Anterior cingulate cortex (tissue), 58 donors: ENCODE measurements at regions not wholly inside any gene's neighbourhood (a gene's known extent, or its start where the extent isn't known, plus 50 kb on each side); places are given as distances from the start of the nearest gene placed in this dataset.

Experiments used
- DNase-seq, 58 donors: peaks; one replicate each; lab custom pipeline; 2025; lab: John Stamatoyannopoulos, UW

DNA sequence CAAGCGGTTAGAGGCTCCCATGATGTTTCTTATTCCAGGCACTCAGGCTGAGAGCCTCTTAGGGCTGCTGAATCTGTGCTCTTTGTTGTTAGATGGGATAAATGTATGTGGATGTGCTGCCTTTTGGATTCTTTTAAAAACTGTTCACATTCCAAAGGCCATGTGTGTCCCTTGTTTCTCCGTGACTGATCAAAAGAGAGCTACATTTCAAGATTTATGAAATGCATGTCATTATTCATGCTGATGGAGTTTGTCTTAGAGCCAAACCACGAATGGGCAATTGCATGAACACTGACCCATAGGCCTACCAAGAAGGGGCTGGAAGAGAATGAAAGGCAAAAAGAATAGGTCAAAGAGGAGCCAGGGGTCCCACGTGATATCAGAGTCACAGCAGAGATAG lies 104.9 kb upstream of the TSHZ2 start:
- DNase-seq, result no peak

DNA sequence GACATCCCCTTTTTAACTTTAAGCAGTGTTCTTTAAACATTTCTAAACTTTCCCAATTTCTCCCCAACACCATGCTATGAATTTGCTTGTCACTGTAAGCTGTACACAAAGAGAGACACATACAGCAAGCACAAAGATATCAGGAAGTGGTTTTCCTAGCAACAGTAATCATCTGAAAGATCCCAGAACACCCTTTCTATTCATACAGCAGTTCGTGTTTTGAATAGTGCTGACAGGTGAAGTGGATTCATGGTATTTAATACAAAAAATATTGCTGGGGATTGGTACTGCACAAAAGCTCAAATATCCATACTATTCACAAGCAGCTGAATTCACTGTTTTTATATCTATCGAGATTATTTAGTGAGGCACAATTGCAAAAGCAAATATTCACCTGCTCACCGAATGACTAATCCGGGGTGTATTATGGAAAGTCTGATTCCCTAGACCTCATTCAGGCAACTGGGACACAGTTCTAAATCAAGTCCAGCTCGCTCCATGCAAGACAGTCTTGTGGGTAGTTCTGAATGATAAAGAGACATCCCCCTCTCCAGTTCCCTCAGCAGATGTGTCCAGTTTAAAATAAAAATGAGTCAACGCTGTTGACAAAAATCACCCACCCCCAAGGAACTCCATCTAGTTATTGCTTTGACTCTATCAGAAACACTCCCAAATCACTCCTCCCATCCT lies 107.1 kb upstream of the TSHZ2 start:
- DNase-seq, result no peak

DNA sequence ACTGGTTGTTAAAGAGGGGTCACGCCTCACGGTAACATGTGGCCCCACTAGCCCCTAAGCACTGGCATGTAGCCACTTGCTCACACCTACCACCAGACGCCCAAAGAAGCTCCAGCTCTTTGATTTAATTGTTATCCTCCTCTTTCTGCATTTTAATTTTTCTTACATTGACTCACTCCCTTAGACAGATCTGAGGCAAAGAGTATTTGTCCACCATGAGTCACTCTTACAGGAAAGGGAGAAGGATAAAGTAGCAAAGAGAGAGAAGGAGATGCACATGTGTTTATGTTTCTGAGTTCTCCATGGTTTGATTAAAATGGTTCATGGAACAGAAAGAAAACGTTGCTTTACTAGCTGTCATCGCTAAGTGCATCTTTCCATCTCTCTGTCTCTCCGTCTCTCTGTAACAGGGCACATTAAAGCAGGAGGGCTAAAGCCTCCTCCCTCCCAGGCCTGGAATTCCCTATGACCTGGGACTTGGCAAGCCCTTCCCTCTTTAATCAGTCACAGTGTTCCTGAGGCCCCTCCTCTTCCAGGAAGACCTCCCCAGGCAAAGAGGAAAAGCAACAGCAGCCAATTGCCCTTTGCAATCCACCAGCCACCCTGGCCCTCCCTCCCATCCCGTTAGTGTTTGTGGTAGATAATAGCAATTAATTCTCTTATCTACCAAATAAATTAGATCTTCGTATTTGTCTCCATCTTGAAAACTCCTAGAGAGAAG lies 112.8 kb upstream of the TSHZ2 start:
- no peak for DNase-seq

DNA sequence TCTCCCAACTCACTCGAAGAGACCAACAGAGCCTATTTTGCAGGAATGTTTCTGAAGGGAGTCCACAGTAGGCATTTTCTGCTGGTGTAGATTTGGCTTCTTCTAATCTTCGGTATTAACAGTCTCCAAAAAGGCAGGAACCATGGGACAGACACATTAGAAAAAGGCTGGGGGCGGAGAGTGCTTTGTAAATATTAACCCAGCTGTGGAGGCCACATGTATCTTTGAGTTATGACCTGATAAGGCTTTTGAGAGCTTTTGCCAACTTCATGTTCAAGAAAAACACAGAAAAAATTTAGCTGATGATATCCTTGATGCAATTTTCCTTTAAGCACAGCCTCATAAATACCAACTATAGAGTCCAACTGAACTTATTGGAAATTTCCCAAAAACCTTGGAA lies 119.4 kb upstream of the TSHZ2 start:
- no peak for DNase-seq

DNA sequence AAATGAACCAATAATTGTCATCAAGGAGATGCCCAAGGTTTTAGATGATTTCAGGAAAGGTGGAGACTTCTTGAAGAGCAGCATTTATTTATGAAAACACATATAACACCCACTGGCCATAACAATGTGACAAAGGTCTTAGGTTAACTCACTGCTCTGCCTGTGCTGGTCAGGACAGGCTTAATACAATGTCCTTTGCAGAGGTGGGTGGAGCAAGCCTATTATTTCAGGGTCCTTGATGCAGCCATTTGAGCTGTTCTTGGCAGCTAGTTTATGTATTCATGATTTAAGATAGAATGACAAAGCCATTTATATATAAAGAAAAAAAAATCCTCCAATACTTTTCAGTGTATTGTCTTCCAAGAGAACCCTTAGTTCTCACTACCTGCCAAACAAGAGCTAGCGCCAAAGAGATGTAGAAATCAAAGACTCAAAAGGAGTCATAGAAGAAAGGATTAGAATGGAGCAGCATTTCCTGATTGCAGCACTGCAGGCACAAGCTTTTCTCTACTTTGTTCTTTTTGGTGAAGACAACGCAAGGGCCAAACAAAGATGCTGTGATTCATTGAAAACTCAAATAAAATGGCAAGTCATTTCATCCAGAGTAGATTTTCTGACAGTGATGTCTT lies 124.3 kb upstream of the TSHZ2 start:
- DNase-seq, result no peak

DNA sequence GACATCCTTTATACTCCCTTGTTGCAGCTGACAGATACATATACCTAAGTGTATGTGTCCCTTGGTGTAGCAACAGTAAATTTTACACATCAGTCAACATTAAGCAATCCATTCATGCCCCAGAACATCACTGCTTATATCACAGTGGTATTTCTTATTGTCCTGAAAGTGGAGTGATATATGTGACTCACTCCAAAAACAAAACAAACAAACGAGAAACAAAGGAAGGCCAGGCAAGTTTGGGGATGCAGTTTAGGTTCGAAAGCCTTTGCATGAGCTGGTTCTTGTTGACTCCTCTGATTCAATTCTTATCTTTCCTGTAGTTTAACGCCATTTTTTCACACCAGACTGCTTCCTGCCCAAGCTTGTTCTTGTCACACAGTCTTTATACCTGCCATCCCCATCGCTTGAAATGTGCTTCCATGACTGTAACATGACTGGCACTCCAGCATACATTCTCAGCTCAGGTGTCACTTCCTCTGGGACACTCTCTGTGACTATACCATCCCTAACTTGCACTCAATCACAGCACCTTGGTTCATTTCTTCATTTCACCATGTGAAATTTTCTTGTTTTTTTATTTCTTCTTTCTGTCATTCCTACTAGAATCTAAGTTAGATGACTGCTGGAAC lies 125.0 kb upstream of the TSHZ2 start:
- no peak for DNase-seq

DNA sequence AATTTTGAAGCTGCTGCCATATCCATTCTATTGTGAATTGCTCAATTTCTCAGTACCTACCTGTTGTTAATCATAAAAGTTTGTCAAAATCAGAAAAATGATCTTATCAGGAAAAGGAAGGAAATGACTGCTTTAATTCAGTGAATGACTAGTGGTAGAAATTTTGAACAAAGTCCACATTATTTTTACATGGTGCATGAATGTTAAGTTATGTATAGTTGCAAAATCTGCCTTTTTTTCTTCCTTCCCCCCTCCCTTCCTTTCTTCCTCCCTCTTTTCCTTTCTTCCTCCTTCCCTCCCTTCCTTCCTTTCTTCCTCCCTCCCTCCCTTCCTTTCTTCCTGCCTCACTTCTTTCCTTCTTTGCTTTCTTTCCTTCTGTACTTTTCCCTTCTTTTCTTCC lies 127.1 kb upstream of the TSHZ2 start:
- no peak for DNase-seq

DNA sequence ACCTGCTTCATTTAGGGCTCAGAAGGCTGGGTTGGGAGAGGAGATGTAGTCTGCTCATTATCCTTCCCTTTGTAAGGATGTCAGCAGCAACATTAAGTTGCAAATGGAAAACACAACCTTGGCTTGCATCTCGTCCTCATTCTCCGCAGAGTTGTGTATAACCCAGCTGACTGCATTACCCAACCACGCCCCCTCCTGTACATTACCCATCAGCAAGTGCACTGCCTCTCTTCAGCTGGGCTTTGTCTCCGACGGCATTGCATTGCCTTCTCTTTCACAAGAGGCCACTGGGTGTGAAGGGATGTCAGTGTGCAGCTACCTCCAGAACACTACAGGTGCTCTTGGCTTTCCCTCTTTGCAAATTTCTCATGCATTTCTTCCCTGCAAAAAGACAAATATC lies 128.7 kb upstream of the TSHZ2 start:
- no peak for DNase-seq

DNA sequence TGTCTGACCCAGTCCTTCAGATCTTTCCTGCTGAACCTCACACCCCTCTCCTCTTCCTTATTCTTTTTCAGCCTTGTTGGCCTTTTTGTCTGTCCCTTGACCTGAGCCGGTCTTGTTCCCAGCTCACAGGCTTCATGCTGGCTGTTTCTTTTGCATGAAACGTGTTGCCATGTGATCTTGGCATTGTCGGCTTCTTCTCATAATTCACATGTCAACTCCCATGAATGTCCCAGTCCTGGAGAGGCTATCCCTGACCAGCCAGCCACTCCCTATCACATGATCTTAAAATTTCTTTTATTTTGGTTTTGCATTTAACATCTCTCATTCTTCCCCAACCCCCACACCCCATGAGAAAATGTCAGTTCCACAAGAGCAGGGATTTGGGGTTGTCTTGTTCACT lies 131.2 kb upstream of the TSHZ2 start:
- DNase-seq, result no peak

DNA sequence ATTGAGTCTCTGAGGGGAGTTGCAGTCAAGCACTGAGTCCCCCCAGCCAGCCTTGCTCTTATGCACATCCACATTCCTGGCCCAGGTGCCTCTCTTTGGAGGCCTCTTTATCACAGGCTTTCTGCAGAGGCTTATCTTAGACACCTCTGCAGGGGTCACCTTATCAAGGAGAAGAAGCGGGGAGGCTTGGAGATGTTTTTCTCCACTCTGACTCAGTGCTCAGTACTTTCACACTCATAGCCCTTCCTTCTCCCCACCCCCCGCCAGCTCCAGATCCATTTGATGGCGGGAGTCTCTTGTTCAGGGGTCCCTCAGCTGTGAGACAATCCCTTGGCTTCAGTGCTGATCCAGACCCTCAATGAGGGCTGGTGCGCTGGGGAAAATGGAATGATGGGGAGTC lies 132.1 kb upstream of the TSHZ2 start:
- no peak for DNase-seq

DNA sequence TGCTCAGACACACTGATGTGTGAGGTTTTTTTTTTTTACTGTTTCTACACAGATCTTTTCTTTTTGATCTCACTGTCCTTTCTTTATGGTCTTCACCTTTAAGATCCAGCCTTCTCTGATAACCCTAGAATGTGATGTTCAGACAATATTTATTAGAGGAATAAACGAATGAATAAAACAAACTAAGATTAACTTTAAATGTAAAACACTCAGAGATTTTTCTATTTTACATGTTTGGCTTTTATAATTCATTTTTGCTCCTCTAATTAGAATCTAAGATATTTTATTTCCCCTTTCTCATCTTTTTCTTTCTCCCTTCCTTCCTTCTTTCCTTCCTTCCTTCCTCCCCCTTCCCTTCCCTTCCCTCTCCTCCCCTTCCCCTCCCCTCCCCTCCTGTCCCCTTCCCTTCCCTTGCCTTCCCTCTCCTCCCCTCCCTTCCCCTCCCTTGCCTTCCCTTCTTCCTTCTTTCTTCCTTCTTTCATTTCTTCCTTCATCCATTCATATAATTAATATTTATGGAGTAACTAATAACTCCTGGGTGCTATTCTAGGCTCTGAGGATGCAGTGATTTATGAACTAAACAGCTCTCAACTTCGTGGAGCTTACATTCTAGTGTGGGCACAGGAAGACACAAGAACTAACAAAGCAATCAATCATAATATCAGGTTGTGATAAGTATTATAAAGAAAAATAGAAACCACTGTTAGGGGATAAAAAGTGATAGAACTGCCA lies 133.5 kb upstream of the TSHZ2 start:
- no peak for DNase-seq

DNA sequence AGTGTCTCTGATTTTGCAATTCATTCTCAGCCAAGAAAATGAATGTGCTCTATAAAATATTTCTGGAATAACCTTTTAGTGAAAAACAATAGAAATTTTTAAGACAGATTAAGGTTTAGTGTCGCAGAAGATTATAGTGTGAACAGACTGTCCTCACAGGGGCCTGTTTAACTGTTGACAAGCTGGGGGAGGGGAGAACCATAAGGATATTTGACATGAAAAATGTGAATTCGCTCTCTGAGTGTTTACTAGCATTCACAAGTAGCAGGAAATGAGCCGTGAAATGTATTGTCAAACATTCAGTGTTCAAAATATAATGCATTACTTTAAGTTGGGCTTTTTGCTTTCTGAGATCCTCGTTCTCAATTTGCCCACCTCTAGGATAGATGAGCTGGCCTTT lies 134.8 kb upstream of the TSHZ2 start:
- DNase-seq, result no peak

DNA sequence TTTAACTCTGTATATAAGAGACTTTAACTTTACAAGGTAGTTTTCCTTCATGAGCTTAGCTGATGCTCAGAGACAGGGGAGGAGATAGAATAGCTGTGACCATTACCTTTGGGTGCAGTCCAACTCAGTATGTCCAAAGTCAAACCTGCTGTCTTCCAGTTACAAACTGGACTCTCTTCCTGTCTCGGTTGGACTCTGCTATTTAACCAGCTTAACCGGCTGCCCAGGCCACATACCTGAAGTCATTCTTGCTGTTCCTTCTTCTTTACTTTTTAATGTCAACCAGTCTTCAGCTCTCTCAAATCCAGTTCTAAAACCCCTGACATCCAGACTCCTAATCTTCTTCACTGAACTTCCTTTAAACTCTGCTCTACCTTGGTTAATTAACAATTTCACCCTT lies 138.3 kb upstream of the TSHZ2 start:
- no peak for DNase-seq

DNA sequence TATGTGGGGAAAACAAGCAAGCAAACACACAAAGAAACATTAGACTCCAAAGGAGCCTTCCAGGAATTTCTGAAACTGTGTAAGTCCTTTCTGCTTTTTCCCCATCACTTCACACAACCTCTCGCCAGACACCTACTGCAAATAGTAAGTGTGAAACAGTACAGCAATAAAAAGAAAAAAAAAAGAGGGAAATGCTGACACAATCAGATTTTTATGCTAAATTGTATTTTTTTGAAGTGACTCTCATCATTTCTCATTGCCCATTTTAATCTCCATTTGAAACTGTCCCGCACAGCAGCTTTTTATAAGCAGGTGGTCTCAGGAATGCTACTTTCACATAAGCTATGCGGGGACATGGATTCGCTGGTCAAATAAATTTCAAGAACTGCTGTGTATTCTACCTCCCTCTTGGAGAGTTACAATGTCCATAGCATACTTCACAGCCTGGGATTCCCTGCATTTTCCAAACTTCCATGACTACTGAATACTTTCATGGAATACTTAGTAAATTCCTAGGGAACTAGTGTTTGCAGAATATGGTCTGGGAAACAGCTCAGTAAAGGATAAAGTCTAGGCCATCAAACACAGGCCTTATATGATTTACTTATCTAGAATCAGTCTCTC lies 139.9 kb upstream of the TSHZ2 start:
- no peak for DNase-seq

DNA sequence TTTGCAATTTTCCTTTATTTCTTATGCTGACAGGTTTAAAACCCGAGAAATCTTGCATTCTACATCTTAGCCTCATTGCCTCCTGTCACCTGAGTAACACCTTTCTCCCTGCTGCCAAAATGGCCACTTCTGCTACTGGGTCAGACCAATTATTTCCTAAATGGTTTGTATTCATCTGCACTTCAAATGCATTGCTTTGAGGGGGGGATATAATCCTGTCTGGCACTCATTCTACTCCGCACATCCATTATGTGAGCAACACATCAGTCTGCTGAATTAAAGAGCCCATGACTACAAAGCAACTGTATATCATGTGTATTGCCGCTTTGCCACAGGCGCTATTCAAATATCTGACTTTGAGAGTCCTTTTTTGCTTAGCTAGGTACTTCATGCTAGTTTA lies 141.6 kb upstream of the TSHZ2 start:
- no peak for DNase-seq

DNA sequence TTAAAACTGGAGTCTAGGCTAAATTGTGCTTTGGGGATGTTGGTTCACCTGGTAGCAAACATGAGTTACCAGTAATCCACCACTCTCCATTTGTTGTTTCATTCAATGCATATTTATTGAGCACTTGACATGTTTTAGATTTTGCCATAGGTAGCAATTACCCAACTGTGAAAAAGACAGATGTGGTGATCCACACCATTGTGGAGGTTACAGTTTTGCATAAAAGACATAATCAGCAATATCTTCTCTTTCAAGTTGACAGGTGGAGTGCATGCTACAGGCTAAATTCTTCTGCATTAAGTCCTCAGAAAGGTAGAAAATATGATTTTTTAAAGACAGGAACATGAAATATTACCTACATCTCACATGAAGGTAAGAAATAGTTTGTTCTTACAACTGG lies 143.0 kb upstream of the TSHZ2 start:
- no peak for DNase-seq

DNA sequence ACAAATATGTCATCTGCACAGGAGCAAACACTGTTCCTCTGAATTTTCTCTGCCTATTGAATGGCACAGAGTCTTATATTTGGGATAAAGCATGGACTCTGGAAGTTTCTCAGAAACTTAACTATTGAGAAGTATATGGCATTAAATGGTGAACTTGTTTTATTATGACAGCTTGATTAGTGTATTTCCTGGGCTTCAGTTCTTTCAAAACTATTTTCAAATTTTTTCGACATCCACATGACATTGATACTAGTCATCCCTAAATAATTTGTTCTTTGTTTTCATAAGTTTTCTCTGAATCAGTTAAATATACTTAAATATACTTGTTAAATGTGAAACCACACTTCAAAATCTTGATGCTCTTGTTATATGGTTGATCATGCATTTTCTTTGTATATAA lies 144.0 kb upstream of the TSHZ2 start:
- DNase-seq, result no peak

DNA sequence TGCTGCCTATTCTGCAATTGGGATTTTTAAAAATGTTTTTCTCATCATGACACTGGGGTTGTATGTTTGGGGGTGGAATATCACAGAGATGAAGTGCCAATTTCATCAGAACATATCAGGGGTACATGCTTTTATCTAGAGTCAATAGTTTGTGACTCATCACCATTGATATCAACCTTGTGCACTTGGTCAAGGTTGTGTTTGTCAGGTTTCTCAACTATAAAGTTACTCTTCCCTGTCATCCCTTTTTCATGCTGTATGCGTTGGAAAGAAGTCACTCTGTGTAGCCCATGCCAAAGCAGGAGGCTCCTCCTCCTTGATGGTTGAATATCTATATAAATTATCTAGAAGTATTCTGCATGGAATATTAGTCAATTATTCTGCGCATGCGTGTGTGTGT lies 145.4 kb upstream of the TSHZ2 start:
- DNase-seq, result no peak

DNA sequence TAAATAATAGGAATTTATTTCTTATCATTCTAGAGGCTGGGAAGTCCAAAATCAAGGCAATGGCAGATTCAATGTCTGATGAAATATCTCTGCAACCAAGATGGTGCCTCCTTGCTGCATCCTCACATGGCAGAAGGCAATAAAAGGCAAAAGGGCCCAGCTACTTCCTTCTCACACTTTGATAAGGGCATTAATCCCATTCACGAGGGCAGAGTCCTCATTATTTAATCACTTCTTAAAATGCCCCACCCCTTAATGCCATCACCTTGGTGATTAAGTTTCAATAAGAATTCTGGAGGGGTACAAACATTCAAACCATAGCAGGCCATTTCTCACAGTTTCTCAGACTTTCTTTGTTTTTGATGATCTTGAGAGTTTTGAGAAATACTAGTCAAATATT lies 145.8 kb upstream of the TSHZ2 start:
- no peak for DNase-seq

DNA sequence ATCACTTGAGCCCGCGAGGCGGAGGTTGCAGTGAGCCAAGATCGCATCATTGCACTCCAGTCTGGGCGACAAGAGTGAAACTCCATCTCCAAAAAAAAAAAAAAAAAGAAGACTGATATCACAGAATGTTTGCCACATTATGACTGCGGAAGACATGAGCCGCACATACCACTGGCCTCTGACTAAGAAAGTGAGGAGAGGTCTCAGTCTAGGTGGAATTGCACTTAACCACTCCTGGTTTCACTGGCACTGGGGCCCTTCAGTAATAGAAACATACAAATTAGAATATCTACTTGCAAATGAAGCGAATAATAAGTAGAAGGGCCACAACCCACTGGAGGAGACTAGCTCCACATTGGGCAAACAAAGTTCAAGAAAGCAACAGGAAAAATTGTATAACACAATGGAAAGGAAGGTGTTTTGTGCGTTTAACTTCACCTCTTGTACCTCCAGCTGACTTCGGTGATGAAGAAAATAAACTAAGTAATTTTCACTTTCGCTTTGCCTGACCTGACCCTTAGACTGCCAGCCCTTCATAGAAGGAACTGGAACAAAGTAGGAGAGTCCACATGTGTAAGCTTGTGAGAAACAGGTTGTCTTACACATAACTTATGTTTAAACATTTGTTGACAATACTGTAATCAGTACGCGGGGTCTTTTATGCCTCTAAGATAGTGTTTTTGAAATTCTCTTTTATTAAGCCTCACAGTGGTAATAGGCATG lies 147.5 kb upstream of the TSHZ2 start:
- no peak for DNase-seq
